CD4-positive, alpha-beta T cell (primary cell): ENCODE measurements at regions not wholly inside any gene's neighbourhood (a gene's known extent, or its start where the extent isn't known, plus 50 kb on each side); places are given as distances from the start of the nearest gene placed in this dataset.

Experiments used
- ATAC-seq: fragments of 200-7000 bp; cut with Tn5 transposase; one replicate; pipeline ENCODE4 v1.10.0; 2022; ENCODE audit warnings: mild to moderate bottlenecking; ENCODE audit not compliant: poor library complexity
- CTCF ChIA-PET: fragments of 350-600 bp; sonication (Branson Sonifier 250); formaldehyde crosslinking; loops from one replicate; lab custom pipeline; 2021; ENCODE audit warnings: antibody characterized with exemption, inconsistent platforms; lab: Charles Lee
- POLR2A ChIA-PET: fragments of 350-600 bp; sonication (Branson Sonifier 250); formaldehyde crosslinking; loops from one replicate; lab custom pipeline; 2021; ENCODE audit warnings: antibody characterized with exemption, inconsistent platforms; lab: Charles Lee
- DNase-seq, 14 experiments: peaks; one replicate each; pipeline ENCODE4 v3.0.0-alpha.2; 2013 to 2020; ENCODE audit warnings: mixed read lengths in 2 of 14
- H3K27ac ChIP-seq, 2 donors: one replicate each; pipeline versions ENCODE4 v1.5.1 to v1.7.0; 2013; ENCODE audit warnings: low read length in 2 of 2, low read depth in 1 of 2, mild to moderate bottlenecking in 1 of 2
- H3K27me3 ChIP-seq, 2 experiments: 1 replicate in 1 of 2; 2 replicates in 1 of 2; pipeline versions ENCODE4 v1.6.1 to v1.7.0; 2013; ENCODE audit warnings: low read length in 2 of 2, control low read depth in 1 of 2, mild to moderate bottlenecking in 1 of 2, moderate library complexity in 1 of 2; ENCODE audit not compliant: insufficient read depth in 2 of 2, control insufficient read depth in 1 of 2
- H3K36me3 ChIP-seq: one replicate; pipeline ENCODE4 v1.6.1; 2013; ENCODE audit warnings: low read length, control low read depth; ENCODE audit not compliant: insufficient read depth
- H3K4me1 ChIP-seq: one replicate; pipeline ENCODE4 v1.6.1; 2013; ENCODE audit warnings: low read length, control low read depth; ENCODE audit not compliant: insufficient read depth
- H3K4me3 ChIP-seq: one replicate; pipeline ENCODE4 v1.5.1; 2013; ENCODE audit warnings: mild to moderate bottlenecking, low read length, moderate library complexity
- H3K9me3 ChIP-seq, 2 experiments: 1 replicate in 1 of 2; 2 replicates in 1 of 2; pipeline versions ENCODE4 v1.6.1 to v1.7.0; 2013; ENCODE audit warnings: low read length in 2 of 2, mild to moderate bottlenecking in 2 of 2, control low read depth in 1 of 2, moderate library complexity in 1 of 2; ENCODE audit not compliant: control insufficient read depth in 1 of 2, insufficient read depth in 1 of 2
- H3K27ac Mint-ChIP-seq: one replicate; pipeline ENCODE4 v1.8.0; 2020; ENCODE audit warnings: mixed read lengths
- H3K27me3 Mint-ChIP-seq: one replicate; pipeline ENCODE4 v1.8.0; 2021; ENCODE audit warnings: mixed read lengths
- H3K36me3 Mint-ChIP-seq: one replicate; pipeline ENCODE4 v1.8.0; 2021; ENCODE audit warnings: low read depth, mixed read lengths
- H3K4me1 Mint-ChIP-seq: one replicate; pipeline ENCODE4 v1.8.0; 2021; ENCODE audit warnings: low read depth, mixed read lengths
- H3K4me3 Mint-ChIP-seq: one replicate; pipeline ENCODE4 v1.8.0; 2020; ENCODE audit warnings: mild to moderate bottlenecking, mixed read lengths
- H3K9me3 Mint-ChIP-seq: one replicate; pipeline ENCODE4 v1.8.0; 2020; ENCODE audit warnings: mixed read lengths
- intact Hi-C, 2 experiments: fragments of 100-400 bp; cut with DNase I in 1 of 2; cut with micrococcal nuclease in 1 of 2; formaldehyde crosslinking; loops; one replicate each; pipeline versions ENCODE4 v1.15.1 to v1.9.0; 2023 to 2025; cut with DNase I, micrococcal nuclease
- TF ChIP-seq, protein P1 (sequence below): fragments of 200-600 bp; IDR thresholded peaks from one replicate; pipeline ENCODE4 v1.8.0; 2022; ENCODE audit warnings: antibody characterized with exemption, mild to moderate bottlenecking

DNA sequence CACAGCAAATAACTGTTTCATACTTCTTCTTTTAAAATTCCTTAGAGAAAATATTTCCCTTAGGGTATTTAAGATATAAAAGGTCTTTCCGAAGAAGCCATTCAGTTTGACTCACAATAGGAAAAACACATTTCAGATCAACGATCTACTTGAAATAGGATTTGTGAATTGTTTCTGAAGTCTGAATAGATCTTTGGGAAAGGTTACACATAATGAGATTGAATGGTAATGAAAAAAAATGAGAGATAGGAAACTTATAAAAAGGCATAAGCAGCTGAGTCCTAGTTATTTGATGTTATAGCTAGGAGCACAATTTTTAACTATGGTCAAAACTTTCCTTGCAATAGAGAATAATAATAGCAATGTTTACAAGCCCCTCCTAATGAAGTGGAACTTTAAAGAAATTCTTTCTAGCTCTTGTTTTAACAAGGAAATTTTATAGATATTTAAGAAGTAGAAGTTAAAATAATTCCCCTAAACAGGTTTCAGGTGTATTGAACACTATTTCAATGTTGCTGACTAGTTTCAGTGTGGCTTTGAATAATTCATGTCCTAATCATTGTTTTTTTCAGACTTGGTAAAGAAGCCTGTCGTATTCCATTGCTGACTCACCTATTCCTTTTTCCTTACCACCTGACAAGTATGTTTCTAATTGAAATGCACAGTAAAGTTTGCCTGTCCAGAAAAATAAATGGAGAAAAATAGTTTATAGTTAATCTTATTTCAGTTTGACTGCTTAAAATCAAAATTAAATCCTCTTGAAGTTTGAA is 89.1 kb downstream of the PCDH18 start:
- no peak overlapping the region for H3K27ac ChIP-seq
- intact Hi-C loops = no loop called here
- CTCF ChIA-PET = no interaction called here
- no peaks in the 10 kb centered on the region for H3K36me3 Mint-ChIP-seq
- H3K4me3 Mint-ChIP-seq = no peak overlapping the region
- H3K36me3 ChIP-seq = no peaks in the 10 kb centered on the region
- H3K9me3 ChIP-seq = no peaks in the 10 kb centered on the region
- TF ChIP-seq, protein P1, sequence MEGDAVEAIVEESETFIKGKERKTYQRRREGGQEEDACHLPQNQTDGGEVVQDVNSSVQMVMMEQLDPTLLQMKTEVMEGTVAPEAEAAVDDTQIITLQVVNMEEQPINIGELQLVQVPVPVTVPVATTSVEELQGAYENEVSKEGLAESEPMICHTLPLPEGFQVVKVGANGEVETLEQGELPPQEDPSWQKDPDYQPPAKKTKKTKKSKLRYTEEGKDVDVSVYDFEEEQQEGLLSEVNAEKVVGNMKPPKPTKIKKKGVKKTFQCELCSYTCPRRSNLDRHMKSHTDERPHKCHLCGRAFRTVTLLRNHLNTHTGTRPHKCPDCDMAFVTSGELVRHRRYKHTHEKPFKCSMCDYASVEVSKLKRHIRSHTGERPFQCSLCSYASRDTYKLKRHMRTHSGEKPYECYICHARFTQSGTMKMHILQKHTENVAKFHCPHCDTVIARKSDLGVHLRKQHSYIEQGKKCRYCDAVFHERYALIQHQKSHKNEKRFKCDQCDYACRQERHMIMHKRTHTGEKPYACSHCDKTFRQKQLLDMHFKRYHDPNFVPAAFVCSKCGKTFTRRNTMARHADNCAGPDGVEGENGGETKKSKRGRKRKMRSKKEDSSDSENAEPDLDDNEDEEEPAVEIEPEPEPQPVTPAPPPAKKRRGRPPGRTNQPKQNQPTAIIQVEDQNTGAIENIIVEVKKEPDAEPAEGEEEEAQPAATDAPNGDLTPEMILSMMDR = no peak
- H3K4me1 Mint-ChIP-seq = no peaks in the 10 kb centered on the region
- H3K4me3 ChIP-seq = no peak overlapping the region
- no peaks in the 10 kb centered on the region for H3K27me3 Mint-ChIP-seq
- no peak overlapping the region for H3K27ac Mint-ChIP-seq
- H3K27me3 ChIP-seq = no peaks in the 10 kb centered on the region
- no peaks in the 10 kb centered on the region for H3K4me1 ChIP-seq
- H3K9me3 Mint-ChIP-seq = peaks cover 5% of the 10 kb centered on the region
- DNase-seq = no peak
- no peak for ATAC-seq
- POLR2A ChIA-PET = no interaction called here

DNA sequence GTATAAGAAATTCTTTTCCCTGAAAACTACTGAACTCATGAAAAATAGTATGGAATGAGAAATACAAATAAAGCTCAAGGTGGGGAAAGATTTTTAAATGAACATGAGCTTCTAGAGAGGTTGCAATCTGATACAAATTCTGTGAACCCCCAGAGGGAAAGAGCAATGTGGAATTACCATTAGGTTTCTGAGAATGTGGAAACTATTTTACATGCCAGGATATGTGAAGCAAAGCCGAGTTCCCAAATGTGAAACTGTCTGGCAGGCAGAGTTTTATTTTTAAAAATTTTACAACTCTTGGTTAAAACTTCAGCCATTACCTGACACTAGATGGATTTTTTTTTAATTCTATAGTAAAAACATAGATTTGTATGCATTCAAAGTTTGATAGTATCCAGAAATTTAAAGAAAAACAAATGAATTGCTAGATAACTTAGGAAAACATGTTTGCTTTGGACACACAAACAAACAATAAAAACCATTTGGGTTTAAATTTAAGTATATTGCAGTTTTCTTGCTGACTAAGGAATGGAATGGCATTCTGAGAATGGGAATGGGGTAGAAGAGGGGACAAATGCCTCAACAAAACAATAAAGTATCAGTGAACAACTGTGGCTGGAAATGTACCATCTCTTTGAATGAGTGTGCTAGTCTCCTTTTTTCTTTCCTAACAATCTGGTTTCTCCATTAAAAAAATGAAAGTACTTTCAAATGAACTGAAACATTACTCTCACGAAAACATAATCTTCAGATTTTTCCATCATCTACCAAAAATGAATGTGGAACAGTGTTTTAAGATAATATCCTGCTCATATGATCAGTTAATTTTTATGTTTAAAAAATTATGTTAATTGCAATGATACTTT is 99.6 kb downstream of the PCDH18 start:
- Histone ChIP-seq H3K27ac (no peak overlapping the region), H3K27me3 (no peaks in the 10 kb centered on the region), H3K4me3 (no peak overlapping the region), H3K9me3 (peaks cover 0 to 7% of the 10 kb centered on the region in 2 experiments), H3K36me3 (no peaks in the 10 kb centered on the region), H3K4me1 (no peaks in the 10 kb centered on the region)
- POLR2A ChIA-PET = no interaction called here
- Mint-ChIP-seq H3K27me3 (no peaks in the 10 kb centered on the region), H3K4me1 (no peaks in the 10 kb centered on the region), H3K36me3 (no peaks in the 10 kb centered on the region), H3K9me3 (no peaks in the 10 kb centered on the region), H3K27ac (no peak overlapping the region), H3K4me3 (no peak overlapping the region)
- TF ChIP-seq, protein P1 = no peak
- no peak for DNase-seq
- CTCF ChIA-PET = no interaction called here
- intact Hi-C loops = no loop called here
- ATAC-seq = no peak

DNA sequence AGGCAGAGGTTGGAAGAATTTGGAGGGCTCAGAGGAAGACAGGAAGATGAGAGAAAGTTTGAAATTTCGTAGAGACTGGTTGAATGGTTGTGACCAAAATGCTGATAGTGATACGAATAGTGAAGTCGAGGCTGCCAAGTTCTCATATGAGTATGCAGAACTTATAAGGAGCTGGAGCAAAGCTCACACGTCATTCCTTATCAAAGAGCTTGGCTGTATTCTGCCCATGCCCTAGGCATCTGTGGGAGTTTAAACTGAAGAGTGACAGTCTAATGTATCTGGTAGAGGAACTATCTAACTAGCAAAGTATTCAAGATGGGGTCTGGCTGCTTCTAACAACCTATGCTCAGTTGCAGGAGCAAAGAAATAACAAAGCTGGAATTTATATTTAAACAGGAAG is 102.1 kb downstream of the PCDH18 start:
- intact Hi-C loops = no loop called here
- Histone ChIP-seq H3K9me3 (peaks cover 0 to 15% of the 10 kb centered on the region in 2 experiments), H3K27me3 (no peaks in the 10 kb centered on the region), H3K36me3 (no peaks in the 10 kb centered on the region), H3K4me1 (no peaks in the 10 kb centered on the region), H3K4me3 (no peak overlapping the region), H3K27ac (no peak overlapping the region)
- DNase-seq (no peak), ATAC-seq (no peak)
- Mint-ChIP-seq H3K36me3 (no peaks in the 10 kb centered on the region), H3K4me1 (no peaks in the 10 kb centered on the region), H3K4me3 (no peak overlapping the region), H3K9me3 (no peaks in the 10 kb centered on the region), H3K27me3 (no peaks in the 10 kb centered on the region), H3K27ac (no peak overlapping the region)
- CTCF ChIA-PET = no interaction called here
- TF ChIP-seq, protein P1 = no peak
- POLR2A ChIA-PET = no interaction called here
